HG03025 (cell line): ENCODE measurements at regions not wholly inside any gene's neighbourhood (a gene's known extent, or its start where the extent isn't known, plus 50 kb on each side); places are given as distances from the start of the nearest gene placed in this dataset.

Experiments used
- ATAC-seq: cut with Tn5 transposase; IDR thresholded peaks from one replicate; pipeline ENCODE4 v1.9.1; 2021; ENCODE audit warnings: mild to moderate bottlenecking, moderate library complexity; ENCODE audit not compliant: unreplicated experiment, low FRiP score

DNA sequence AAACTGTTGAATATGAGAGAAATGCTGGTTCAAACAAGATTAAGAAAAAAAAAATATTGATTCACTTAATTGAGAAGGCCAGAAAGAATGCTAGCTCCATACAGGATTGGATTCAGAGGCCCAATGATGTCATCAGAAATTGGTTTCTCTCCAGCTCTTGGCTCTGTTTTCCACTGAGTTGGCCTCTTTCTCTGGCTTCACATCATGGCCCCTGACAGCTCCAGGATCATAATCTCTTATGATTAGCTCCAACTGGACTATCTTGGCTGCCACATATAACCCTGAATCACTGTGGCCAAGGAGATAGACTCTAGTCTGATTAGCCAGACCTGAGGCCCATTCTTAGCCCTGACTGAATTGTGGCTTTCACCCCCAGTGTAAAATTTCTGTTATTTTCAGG is 244.7 kb upstream of the GRAMD2B start:
- ATAC-seq: no peak

DNA sequence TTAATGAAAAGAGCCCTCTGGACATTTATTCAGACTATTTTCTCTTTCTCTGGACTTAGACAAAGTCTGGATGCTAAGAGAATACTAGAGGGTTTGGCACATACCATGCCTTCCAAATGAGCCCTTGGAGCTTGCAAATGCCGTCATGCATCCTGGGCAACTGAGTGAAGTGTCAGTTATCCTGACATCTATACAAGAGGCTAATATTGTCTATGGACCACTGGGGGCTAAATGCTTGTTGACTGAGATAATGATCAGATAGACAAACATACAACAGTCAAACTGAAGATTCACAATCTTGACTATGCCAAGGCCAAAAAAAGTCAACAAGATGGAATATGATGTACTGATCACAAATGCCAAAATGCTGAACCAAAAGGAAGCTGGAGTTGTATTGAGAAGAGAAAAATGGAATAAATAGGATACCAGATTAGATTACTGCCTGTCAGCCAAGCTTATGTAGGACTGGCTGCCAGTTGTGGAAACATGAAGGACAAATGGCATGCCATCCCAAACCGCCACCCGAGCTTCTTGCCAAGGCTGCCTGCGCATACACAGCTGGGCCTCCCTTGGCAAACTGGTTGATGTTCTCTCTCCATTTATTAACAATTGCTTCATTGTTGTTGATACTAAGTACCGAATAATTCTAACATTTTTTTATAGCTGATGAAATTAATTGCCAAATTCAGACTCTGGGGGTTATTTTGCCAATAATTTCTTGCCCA is 240.1 kb upstream of the GRAMD2B start:
- ATAC-seq: no peak

DNA sequence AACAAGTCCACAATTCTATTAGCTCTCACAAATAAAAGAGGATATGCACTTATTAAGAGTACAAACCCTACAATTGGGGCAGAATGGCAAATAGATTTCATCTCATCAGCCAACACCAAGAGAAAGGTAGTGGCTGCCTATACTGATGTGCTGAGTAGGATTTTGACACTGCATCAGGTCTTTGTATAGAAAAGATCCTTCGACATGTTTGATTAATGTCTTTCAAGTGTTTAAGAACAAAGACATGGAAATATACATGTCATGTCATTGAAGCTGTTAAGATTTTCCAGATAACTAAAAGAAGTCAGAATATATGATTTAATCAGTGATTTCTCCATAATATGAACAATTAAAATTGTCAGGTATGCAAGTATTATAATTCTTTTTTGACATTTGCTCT is 238.7 kb upstream of the GRAMD2B start:
- ATAC-seq: no peak

DNA sequence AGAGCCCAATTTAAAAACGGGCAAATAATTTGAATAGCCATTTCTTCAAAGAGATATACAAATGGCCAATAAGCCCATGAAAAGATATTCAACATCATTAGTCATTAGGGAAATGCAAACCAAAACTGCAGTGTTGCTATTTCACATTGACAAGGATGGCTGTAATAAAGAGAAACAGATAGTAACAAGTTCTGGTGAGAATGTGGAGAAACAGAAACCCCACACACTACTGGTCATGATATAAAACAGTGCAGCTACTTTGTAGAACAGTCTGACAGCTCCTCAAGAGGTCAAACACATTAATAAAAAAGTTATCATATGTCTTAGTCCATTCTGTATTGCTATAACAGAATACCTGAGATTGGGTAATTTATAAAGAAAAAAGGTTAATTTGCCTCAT is 237.0 kb upstream of the GRAMD2B start:
- no peak for ATAC-seq

DNA sequence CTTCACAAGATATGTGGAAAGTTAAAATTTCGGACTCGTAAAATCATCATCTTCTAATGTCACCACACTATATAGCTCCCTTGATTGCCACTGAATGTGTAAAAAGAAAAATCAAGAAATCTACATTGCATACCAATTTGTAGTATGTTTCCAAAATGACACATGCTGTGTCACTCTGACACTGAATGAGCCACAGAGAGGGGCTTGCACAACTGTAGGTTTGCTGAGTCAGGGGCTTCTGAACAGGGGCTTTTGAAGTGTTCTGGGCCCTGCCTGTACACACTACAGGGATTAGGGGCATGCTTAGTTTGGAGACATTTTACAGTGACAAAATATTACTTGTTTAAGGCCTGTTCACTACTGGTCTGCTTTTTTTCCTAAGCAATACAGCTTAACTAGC is 234.4 kb upstream of the GRAMD2B start:
- ATAC-seq: no peak

DNA sequence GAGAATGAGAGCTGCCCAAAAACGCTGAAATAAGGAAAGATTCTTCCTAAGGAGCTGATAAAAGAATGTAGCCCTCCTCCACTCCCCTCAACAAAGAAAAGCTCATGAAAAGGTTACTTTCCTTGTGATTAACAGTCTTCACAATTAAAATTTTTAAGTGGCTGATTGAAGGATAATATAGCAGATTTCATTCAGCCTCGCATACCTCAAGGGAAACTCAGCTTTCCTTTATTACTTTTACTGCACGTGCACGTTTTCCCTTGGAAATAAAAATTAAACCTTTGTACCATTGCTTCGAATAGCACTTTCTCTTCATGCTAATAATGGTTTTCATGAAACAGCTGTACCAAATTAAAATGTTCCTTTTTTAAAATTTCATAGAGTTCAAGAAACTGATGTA is 234.0 kb upstream of the GRAMD2B start:
- no peak for ATAC-seq

DNA sequence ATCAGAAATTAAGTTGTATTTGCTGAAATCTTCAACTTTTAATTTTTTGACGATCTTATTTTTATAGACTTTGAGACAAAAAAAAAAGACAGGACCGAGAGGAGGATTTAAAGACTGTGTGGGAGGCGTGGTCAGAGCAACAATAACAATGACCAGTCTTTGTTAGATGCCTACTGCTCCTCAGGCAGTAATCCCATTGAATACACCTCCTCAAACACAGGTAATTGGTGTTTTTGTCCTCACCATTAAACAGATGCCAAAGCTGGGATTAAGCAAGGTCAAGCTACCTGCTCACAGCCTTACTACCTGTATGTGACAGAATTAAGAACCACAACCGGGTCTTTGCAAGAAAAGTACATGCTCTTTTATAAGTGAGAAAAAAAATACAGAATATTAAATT is 233.3 kb upstream of the GRAMD2B start:
- no peak for ATAC-seq

DNA sequence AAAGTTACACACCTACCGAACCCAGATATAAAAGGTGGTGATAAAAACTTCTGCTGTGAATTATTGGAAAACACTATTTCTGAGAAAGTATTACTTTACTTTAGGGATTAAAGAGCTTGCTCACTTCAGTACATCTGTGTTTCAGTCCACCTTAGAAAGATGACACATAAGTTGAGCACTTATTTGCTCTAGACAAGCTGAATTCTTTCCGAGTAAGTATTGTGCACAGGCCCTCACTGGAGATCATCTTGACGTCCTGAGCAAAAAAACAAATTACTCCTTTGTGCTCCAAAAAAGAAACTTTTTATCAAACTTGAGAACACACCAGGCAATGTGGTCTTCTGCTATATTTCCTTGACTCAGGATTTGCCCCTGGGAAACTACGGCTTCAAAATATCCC is 231.0 kb upstream of the GRAMD2B start:
- ATAC-seq: no peak

DNA sequence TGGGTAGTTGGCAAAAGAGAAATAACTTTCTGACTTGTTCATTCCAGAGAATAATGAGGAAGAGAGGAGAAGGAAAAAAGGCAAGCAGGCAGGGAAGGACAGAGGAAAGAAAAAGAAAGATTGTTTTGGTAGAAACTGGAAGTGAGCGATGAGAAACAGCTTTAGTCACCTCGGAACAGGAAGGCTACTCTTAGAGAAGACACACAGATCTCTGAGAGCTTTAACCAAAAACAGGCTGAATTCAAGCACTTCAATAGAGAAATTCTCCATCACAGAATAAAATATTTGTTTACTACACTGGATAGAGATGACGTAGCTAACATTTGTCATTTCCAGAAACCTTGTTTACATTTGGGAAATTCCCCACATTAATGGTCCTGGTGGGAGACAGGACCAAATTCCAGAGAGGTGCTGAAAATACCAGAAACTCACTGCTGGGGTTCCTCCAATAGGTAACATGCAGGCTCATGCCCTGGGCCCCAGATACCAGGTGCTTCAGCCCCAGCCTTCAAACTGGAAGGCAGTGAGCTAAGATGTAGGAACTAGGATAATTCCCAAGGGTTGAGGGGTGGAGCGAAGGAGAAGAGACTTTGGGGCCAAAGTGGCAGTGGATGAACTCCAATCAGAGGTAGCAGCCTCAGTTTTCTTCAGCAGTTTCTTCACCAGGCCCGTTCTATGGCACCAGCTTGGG is 227.7 kb upstream of the GRAMD2B start:
- no peak for ATAC-seq

DNA sequence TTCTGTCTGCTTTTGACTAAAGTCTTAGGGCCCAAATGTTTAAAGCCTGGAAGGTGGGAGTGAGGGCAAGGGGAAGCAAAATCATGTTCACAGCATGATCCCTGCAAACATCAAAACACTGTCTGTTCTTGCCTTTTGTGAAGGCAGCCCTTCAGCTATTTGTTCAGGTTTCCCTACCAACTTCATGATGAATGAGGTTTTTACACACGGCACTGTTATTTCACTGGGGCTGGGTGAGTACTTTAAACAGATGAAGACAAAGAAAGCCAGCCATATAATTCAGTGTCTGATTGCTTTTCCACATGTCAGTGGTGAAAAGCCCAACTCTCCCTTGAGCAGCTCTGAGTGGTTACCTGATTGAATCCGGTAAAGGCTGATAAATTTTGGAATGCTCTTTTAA is 224.7 kb upstream of the GRAMD2B start:
- ATAC-seq: no peak

DNA sequence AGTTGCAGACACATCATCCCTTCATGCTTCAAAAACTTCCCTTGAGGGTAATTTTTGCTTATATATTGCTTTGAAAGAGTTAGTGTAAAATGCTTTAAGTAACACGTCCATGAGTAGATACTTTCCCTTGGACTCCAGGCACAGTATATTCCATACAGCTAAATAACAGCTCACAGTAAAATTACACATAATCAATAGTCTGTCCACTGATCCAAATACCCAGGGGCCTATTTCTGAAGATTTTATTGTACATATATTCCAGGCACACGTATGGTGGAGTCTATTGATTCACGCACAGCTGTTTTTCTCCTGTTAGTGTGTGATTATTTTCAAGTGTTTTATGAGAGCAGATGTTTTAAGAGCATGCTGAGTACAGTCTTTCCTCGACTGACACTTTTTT is 223.7 kb upstream of the GRAMD2B start:
- no peak for ATAC-seq

DNA sequence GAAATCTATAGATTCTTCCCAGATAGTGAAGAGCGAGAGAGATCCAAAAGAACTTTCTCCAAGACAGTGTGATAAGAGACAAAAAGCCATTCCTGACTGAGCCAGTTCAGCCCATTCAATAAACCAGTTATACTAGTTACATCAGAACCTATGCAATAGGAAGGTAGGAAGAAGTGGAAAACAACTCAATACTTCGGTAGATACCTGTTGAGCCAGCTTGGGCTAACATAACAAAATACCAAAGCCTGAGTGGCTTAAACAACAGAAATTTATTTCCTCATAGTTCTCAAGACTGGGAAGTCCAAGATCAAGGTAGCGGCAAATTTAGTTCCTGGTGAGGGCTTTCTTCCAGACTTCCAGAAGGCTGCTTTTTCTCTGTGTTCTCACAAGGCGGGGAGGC is 214.5 kb upstream of the GRAMD2B start:
- no peak for ATAC-seq

DNA sequence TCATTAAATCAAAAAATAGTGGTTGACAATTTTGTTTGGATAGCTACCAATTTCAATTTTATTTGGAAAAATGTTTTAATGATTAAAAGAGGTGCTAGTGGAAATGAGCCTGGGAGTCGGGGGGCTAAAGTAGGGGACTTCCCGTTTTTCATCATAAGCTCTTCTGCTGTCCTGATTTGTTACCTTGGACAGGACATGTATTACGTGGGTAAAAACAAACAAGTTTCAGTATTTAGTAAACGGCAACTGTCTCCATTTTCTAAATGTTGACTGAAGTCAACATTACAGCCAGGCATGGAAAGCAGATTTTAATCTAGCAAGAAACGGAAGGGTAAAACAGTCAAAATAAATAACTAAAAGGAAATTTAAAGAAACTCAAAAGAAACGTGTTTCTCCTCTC is 212.3 kb upstream of the GRAMD2B start:
- ATAC-seq: no peak

DNA sequence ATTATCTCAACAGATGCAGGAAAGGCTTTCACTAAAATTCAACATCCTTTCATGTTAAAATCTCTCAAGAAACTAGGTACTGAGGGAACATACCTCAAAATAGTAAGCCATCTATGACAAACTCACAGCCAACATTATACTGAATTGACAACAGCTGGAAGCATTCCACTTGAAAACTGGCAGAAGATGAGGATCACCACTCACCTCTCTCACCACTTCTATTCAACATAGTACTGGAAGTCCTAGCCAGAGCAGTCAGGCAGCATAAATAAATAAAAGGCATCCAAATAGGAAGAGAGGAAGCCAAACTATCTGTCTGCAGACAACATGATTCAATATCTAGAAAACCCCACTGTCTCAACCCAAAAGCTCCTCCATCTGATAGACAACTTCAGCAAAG is 203.6 kb upstream of the GRAMD2B start:
- ATAC-seq: no peak

DNA sequence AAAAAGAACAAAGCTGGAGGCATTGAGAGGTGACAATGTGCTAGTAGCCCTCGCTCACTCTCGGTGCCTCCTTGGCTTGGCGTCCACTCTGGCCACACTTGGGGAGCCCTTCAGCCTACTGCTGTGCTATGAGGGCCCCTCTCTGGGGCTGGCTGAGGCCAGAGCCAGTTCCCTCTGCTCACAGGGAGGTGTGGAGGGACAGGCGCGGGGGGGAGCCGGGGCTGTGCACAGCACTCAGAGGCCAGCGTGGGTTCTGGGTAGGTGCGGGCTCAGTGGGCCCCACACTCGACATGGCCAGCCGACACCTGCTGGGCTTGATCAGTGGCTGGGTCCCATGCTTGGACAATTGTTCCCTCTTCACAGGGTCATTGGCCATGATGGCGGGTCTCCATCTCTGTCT is 202.5 kb upstream of the GRAMD2B start:
- ATAC-seq: no peak

DNA sequence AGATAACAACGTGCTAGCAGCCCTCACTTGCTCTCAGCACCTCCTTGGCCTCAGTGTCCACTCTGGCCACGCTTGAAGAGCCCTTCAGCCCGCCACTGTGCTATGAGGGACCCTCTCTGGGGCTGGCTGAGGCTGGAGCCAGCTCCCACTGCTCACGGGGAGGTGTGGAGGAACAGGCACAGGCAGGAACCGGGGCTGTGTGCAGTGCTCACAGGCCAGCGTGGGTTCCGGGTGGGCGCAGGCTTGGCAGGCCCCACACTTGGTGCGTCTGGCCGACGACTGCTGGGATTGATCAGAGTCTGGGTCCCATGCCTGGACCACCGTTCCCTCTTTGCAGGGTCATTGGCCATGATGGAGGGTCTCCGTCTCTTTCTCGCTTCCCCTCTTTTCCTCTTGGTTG is 194.3 kb upstream of the GRAMD2B start:
- ATAC-seq: no peak

DNA sequence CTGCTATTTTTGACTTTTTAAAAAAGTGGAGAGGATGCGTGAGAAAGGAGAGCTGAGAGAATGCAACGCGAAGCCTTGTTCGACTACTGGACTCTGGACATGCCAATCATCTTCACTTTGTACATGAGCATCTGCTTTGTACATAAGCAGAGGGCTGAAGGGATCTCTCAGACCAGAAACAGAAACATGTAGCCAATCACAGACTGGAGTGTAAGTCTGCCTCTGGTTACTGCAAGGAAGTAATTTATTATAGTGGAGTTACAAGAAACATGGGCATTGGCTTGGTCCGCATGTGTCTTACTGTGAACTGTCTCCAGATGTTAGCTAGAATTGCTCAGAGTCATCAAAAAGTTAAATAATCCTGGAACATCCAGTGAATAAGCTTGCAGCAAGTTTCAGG is 190.0 kb upstream of the GRAMD2B start:
- no peak for ATAC-seq

DNA sequence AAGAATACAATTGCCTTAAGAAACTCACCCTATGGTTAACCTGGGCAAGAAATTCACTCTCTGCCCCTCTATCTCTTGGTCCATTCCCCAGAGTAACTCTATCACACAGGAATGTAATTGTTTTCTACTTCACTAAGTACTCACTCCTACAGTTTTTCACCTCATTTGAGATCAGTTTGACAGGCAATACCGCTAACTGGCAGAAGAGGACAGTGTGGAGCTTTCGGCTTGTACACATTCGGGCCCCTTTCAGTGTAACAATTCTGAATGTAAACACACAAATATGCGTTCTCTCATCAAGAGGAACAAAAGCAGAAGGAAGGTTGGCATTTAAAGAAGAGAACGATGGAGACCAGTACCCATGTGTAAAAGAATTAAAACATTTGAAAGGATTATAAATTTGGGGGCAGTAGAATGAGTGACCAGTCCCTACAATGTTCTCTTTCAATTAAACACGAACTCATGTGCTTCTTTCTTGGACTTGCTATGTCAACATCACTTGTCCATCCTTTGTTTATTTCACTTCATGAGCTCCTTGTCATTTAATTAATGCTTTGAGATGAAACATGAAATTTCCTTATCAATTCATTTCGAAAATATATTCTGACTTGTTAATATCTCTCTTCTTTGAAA is 188.5 kb upstream of the GRAMD2B start:
- ATAC-seq: no peak

DNA sequence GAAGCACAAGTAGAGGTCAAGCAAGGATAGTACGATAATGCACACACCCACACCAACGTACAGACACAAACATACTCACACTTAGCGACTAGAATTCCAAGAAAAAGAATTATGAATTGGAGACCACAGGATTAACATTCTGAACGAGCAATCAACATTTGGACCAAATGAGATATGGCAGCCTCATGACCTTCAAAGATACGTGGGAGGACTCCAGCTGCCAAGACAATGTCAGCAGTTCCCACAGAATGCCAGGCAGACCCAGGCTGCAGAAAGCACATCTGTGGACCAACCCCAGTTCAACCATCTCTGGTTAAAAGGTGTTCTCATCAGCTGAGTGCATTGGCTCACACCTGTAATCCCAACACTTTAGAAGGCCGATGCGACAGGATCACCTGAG is 187.6 kb upstream of the GRAMD2B start:
- no peak for ATAC-seq

DNA sequence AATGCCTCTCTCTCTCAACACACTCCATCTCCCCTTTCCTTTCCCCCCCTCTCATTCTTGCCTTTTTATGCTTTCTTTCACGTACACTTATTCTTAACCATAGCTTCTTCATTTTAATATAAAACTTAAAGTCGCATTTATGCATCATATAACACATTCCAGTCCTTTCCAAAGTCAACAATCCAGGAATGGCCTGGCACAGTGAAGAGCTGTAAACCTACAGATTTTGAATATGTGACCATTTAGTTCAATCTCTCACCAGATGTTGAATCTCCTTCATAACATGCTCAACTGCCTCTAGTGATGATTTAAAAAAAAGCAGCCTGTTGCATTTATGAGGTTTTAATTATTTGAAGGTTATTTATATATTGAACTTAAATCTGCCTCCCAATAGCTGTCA is 186.2 kb upstream of the GRAMD2B start:
- no peak for ATAC-seq

DNA sequence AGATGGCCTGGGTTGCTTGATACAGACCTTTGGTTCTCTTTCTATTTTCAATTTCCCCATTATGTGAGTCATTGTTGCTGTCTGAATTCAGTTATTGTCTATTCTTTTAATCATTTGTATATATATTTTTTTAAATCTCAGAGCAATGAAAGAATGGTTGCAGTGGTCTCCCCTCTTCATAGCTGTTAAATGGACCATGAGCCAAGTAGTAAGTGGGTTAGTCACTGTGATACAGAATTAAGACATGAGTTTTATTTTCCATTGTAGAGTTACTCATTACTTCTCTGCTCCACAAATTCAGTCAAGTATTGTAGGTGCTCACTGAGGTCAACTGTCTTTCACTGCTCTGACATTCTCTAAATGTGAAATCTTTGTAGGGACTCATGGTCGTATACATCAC is 174.6 kb upstream of the GRAMD2B start:
- no peak for ATAC-seq

DNA sequence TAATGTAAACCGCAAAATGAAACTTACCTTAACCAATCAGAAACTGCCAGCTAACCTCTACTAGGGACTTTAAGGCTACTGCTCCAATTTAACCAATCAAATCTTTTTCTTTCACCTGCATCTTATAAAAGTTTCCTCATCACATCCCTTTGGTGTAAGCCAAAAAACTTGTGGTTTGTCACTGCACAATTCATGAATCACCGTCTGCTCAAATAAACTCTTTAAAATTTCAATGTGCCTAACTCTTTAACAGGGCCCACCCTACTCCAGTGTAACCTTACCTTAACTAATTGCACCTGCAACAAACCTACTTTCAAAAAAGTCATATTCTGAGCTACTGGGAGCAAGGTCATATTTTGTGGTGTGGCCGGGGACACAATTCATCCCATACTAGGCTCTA is 172.2 kb upstream of the GRAMD2B start:
- no peak for ATAC-seq
